DOHH2 (cell line): ENCODE measurements at regions not wholly inside any gene's neighbourhood (a gene's known extent, or its start where the extent isn't known, plus 50 kb on each side); places are given as distances from the start of the nearest gene placed in this dataset.

Source experiments
- CTCF ChIP-seq: fragments of 200-600 bp; sonication (generic); IDR thresholded peaks from one replicate; pipeline ENCODE4 v1.5.1; 2014; ENCODE audit warnings: antibody characterized with exemption, mild to moderate bottlenecking, low read depth, low read length; ENCODE audit not compliant: poor library complexity, severe bottlenecking
- EZH2phosphoT487 ChIP-seq: fragments of 200-600 bp; sonication (generic); IDR thresholded peaks from 2 replicates; pipeline ENCODE4 v1.6.1; 2017; ENCODE audit warnings: borderline replicate concordance, mild to moderate bottlenecking, antibody characterized with exemption, low read length, moderate library complexity, mixed read lengths

- TF ChIP-seq CTCF (no peak), EZH2phosphoT487 (no peak)
These were observed 129.7 kb upstream of the UFL1 start for GRCh38 chr6:96391776-96392360.
